GM23248 (cell line): ENCODE measurements at regions not wholly inside any gene's neighbourhood (a gene's known extent, or its start where the extent isn't known, plus 50 kb on each side); places are given as distances from the start of the nearest gene placed in this dataset.

ENCODE experiments used
- DNase-seq: peaks from one replicate; pipeline ENCODE4 v3.0.0-alpha.2; 2015
- H2AFZ ChIP-seq: fragments of 200-600 bp; sonication (generic); 2 replicates; pipeline ENCODE4 v1.6.1; 2016; ENCODE audit warnings: antibody characterized with exemption
- H3F3A ChIP-seq: fragments of 200-600 bp; sonication (generic); 2 replicates; pipeline ENCODE4 v1.6.1; 2016; ENCODE audit warnings: mild to moderate bottlenecking, antibody characterized with exemption, mixed run types; ENCODE audit not compliant: insufficient read depth
- H3K27ac ChIP-seq: fragments of 200-600 bp; sonication (generic); 2 replicates; pipeline ENCODE4 v1.5.1; 2016; ENCODE audit warnings: mild to moderate bottlenecking
- H3K27me3 ChIP-seq: fragments of 200-600 bp; sonication (generic); replicated peaks from 2 replicates; pipeline ENCODE4 v1.6.1; 2016; ENCODE audit warnings: mild to moderate bottlenecking; ENCODE audit not compliant: insufficient read depth
- H3K36me3 ChIP-seq: fragments of 200-600 bp; sonication (generic); 2 replicates; pipeline ENCODE4 v1.6.1; 2016; ENCODE audit warnings: low read depth, mild to moderate bottlenecking
- H3K4me1 ChIP-seq: fragments of 200-600 bp; sonication (generic); 2 replicates; pipeline ENCODE4 v1.6.1; 2016; ENCODE audit warnings: mild to moderate bottlenecking; ENCODE audit not compliant: insufficient read depth
- H3K4me2 ChIP-seq: fragments of 200-600 bp; sonication (generic); one replicate; pipeline ENCODE4 v1.6.1; 2016; ENCODE audit warnings: mild to moderate bottlenecking; ENCODE audit not compliant: unreplicated experiment
- H3K4me3 ChIP-seq: fragments of 200-600 bp; sonication (generic); 2 replicates; pipeline ENCODE4 v1.5.1; 2016; ENCODE audit warnings: mild to moderate bottlenecking
- H3K79me2 ChIP-seq: fragments of 200-600 bp; sonication (generic); 2 replicates; pipeline ENCODE4 v1.6.1; 2016; ENCODE audit warnings: mild to moderate bottlenecking; ENCODE audit not compliant: insufficient read depth
- H3K9ac ChIP-seq: fragments of 200-600 bp; sonication (generic); 2 replicates; pipeline ENCODE4 v1.6.1; 2016; ENCODE audit warnings: mild to moderate bottlenecking
- H3K9me2 ChIP-seq: fragments of 200-600 bp; sonication (generic); 2 replicates; pipeline ENCODE4 v1.6.1; 2016; ENCODE audit warnings: mixed run types, mild to moderate bottlenecking, moderate library complexity; ENCODE audit not compliant: insufficient read depth
- H3K9me3 ChIP-seq: fragments of 200-600 bp; sonication (generic); one replicate; pipeline ENCODE4 v1.6.1; 2017; ENCODE audit warnings: low read depth
- H4K20me1 ChIP-seq: fragments of 200-600 bp; sonication (generic); 2 replicates; pipeline ENCODE4 v1.6.0; 2016; ENCODE audit not compliant: insufficient read depth
- EZH2 ChIP-seq: fragments of 200-600 bp; sonication (generic); IDR thresholded peaks from 2 replicates; pipeline ENCODE4 v1.6.1; 2018; ENCODE audit warnings: antibody characterized with exemption, mild to moderate bottlenecking; ENCODE audit not compliant: insufficient read depth, poor library complexity, severe bottlenecking
- EZH2phosphoT487 ChIP-seq: fragments of 200-600 bp; sonication (generic); IDR thresholded peaks from 2 replicates; pipeline ENCODE4 v1.6.1; 2018; ENCODE audit warnings: antibody characterized with exemption, moderate library complexity, mild to moderate bottlenecking, low read depth; ENCODE audit not compliant: insufficient read depth
- WGBS, 2 experiments: methylation state at CpG; one replicate each; pipeline ENCODE4 v1.1.6; 2015 to 2017; ENCODE audit warnings: low lambda C conversion rate in 2 of 2, low coverage in 1 of 2; ENCODE audit errors: missing lambda C conversion rate in 2 of 2; 5-methylcytosine and 5-hydroxymethylcytosine counted together
- in situ Hi-C: fragments of 300-500 bp; cut with MboI; formaldehyde crosslinking; loops from 2 replicates; pipeline ENCODE4 v1.15.0; 2020

- no peaks in the 10 kb centered on the region for H3K9me3 ChIP-seq
- no peak overlapping the region for H3K4me2 ChIP-seq
- peaks cover 3% of the 10 kb centered on the region; the same call in 1 of the 2 replicates for H3K4me1 ChIP-seq
- no peaks in the 10 kb centered on the region for H4K20me1 ChIP-seq
- peak overlapping the region; percentile 9; the same call in 1 of the 2 replicates for H2AFZ ChIP-seq
- H3K36me3 ChIP-seq, result no peaks in the 10 kb centered on the region
- no peak overlapping the region for H3K4me3 ChIP-seq
- no peak for TF ChIP-seq EZH2phosphoT487
- no peak for TF ChIP-seq EZH2
- DNase-seq, result peak; percentile 43
- no peak overlapping the region for H3K27ac ChIP-seq
- 3 to 8% methylated on average over 2 of the region's 2 CpGs for WGBS, 2 experiments
- H3K9me2 ChIP-seq, result no peaks in the 10 kb centered on the region
- no peaks in the 10 kb centered on the region for H3F3A ChIP-seq
- no peaks in the 10 kb centered on the region for H3K27me3 ChIP-seq
- H3K9ac ChIP-seq, result no peak overlapping the region
- in situ Hi-C loops, result loop anchor here (25.0 kb wide), 2 partner anchors 625 to 800 kb away; no protein-coding TSS in a partner anchor
- H3K79me2 ChIP-seq, result no peaks in the 10 kb centered on the region
Observed at GRCh38 chr7:119936836-119937235, 336.1 kb upstream of the KCND2 start.

GRCh38 chr7:119937745-119938144, 335.2 kb upstream of the KCND2 start:
- no peak overlapping the region for H3K4me3 ChIP-seq
- no peaks in the 10 kb centered on the region for H3F3A ChIP-seq
- TF ChIP-seq EZH2phosphoT487 (no peak), EZH2 (no peak)
- in situ Hi-C loops, result loop anchor here (25.0 kb wide), 2 partner anchors 625 to 800 kb away; no protein-coding TSS in a partner anchor
- H3K27ac ChIP-seq, result no peak overlapping the region
- H3K27me3 ChIP-seq, result no peaks in the 10 kb centered on the region
- no peak overlapping the region for H2AFZ ChIP-seq
- no peaks in the 10 kb centered on the region for H3K9me3 ChIP-seq
- H3K4me1 ChIP-seq, result peaks cover 3% of the 10 kb centered on the region; the same call in 1 of the 2 replicates
- H3K4me2 ChIP-seq, result no peak overlapping the region
- no peak for DNase-seq
- WGBS, 2 experiments, result 54 to 62% methylated on average over 3 of the region's 3 CpGs
- no peaks in the 10 kb centered on the region for H3K9me2 ChIP-seq
- no peaks in the 10 kb centered on the region for H3K36me3 ChIP-seq
- no peaks in the 10 kb centered on the region for H3K79me2 ChIP-seq
- H4K20me1 ChIP-seq, result no peaks in the 10 kb centered on the region
- no peak overlapping the region for H3K9ac ChIP-seq

- H4K20me1 ChIP-seq, result no peaks in the 10 kb centered on the region
- H3K4me1 ChIP-seq, result no peaks in the 10 kb centered on the region
- H3K27me3 ChIP-seq, result no peaks in the 10 kb centered on the region
- H3K9me3 ChIP-seq, result no peaks in the 10 kb centered on the region
- 47 to 51% methylated on average over 5 of the region's 5 CpGs for WGBS, 2 experiments
- H3K9ac ChIP-seq, result no peak overlapping the region
- TF ChIP-seq EZH2phosphoT487 (no peak), EZH2 (no peak)
- H3K9me2 ChIP-seq, result no peaks in the 10 kb centered on the region
- in situ Hi-C loops, result loop anchor here (10.0 to 25.0 kb wide), 3 partner anchors 331 to 793 kb away; partner anchors contain the start of gene KCND2
- DNase-seq, result no peak
- no peak overlapping the region for H3K4me3 ChIP-seq
- H3K79me2 ChIP-seq, result no peaks in the 10 kb centered on the region
- no peak overlapping the region for H3K27ac ChIP-seq
- no peaks in the 10 kb centered on the region for H3K36me3 ChIP-seq
- no peak overlapping the region for H3K4me2 ChIP-seq
- H2AFZ ChIP-seq, result no peak overlapping the region; the same call in 1 of the 2 replicates
- H3F3A ChIP-seq, result no peaks in the 10 kb centered on the region
Observed at GRCh38 chr7:119943942-119944600, 328.9 kb upstream of the KCND2 start.

- Histone ChIP-seq H3K9me3 (no peaks in the 10 kb centered on the region), H3K4me2 (no peak overlapping the region), H3K27ac (no peak overlapping the region), H2AFZ (no peak overlapping the region; the same call in 1 of the 2 replicates), H3K4me3 (no peak overlapping the region), H3F3A (no peaks in the 10 kb centered on the region), H3K27me3 (no peaks in the 10 kb centered on the region), H3K4me1 (no peaks in the 10 kb centered on the region), H3K36me3 (no peaks in the 10 kb centered on the region), H3K9ac (no peak overlapping the region), H3K9me2 (no peaks in the 10 kb centered on the region), H4K20me1 (no peaks in the 10 kb centered on the region), H3K79me2 (no peaks in the 10 kb centered on the region)
- DNase-seq, result no peak
- in situ Hi-C loops, result loop anchor here (10.0 to 25.0 kb wide), 3 partner anchors 330 to 793 kb away; partner anchors contain the start of gene KCND2
- TF ChIP-seq EZH2phosphoT487 (no peak), EZH2 (no peak)
- WGBS, 2 experiments, result 6 to 10% methylated on average over 1 of the region's 1 CpG
Observed at GRCh38 chr7:119944601-119944972, 328.4 kb upstream of the KCND2 start.
